ENCODE measurements at regions not wholly inside any gene's neighbourhood (a gene's known extent, or its start where the extent isn't known, plus 50 kb on each side); places are given as distances from the start of the nearest gene placed in this dataset.

- TF ChIP-seq POLR2AphosphoS5 (IDR thresholded peaks at IDR 0.05) (no peak), POLR2A (IDR thresholded peaks at IDR 0.05) (no peak), CTCF (IDR thresholded peaks at IDR 0.05) (no peak), EP300 (IDR thresholded peaks at IDR 0.05) (no peak)
Observed at GRCh38 chr9:88641456-88642240, 106.7 kb downstream of the NXNL2 start.
